HuH-7 (cell line): ENCODE measurements at regions not wholly inside any gene's neighbourhood (a gene's known extent, or its start where the extent isn't known, plus 50 kb on each side); places are given as distances from the start of the nearest gene placed in this dataset.
"Not testable (repeated sequence)": the region's sequence is repeated elsewhere in the genome, so short reads cannot be mapped to it uniquely, and the experiment has no call there.

Source experiments
- DNase-seq: peaks from one replicate; pipeline ENCODE4 v3.0.0; 2011; ENCODE audit warnings: low spot score

- DNase-seq, result no peak
Observed at GRCh38 chr14:23694949-23695663, 58.9 kb downstream of the DHRS2 start.

- DNase-seq, result no peak
Observed at GRCh38 chr14:23695664-23695999, 59.5 kb downstream of the DHRS2 start.

- no peak for DNase-seq
Observed at GRCh38 chr14:23696701-23697239, 60.6 kb downstream of the DHRS2 start.

GRCh38 chr14:23697680-23698079, 61.5 kb downstream of the DHRS2 start:
- DNase-seq, result no peak

GRCh38 chr14:23702656-23703426, 66.7 kb downstream of the DHRS2 start:
- no peak for DNase-seq

- no peak for DNase-seq
Observed at GRCh38 chr14:23704890-23705289, 68.7 kb downstream of the DHRS2 start.

GRCh38 chr14:23707415-23707814, 71.3 kb downstream of the DHRS2 start:
- DNase-seq, result no peak

- DNase-seq, result no peak
Observed at GRCh38 chr14:23708343-23708742, 72.2 kb downstream of the DHRS2 start.

GRCh38 chr14:23709923-23710322, 73.8 kb downstream of the DHRS2 start:
- no peak for DNase-seq

- no peak for DNase-seq
Observed at GRCh38 chr14:23712287-23712686, 76.1 kb downstream of the DHRS2 start.

- no peak for DNase-seq
Observed at GRCh38 chr14:23719225-23719985, 83.2 kb downstream of the DHRS2 start.

- DNase-seq, result no peak
Observed at GRCh38 chr14:23722675-23723074, 86.5 kb downstream of the DHRS2 start.

- DNase-seq, result no peak
Observed at GRCh38 chr14:23723911-23724310, 87.7 kb downstream of the DHRS2 start.

GRCh38 chr14:23725528-23725927, 89.4 kb downstream of the DHRS2 start:
- DNase-seq, result no peak

- no peak for DNase-seq
Observed at GRCh38 chr14:23725980-23726710, 90.0 kb downstream of the DHRS2 start.

- DNase-seq, result peak; percentile 72
Observed at GRCh38 chr14:23727566-23728335, 91.6 kb downstream of the DHRS2 start.

GRCh38 chr14:23728791-23729190, 92.6 kb downstream of the DHRS2 start:
- no peak for DNase-seq

- peak; percentile 35 for DNase-seq
Observed at GRCh38 chr14:23729720-23730387, 93.7 kb downstream of the DHRS2 start.

- no peak for DNase-seq
Observed at GRCh38 chr14:23735394-23735793, 99.2 kb downstream of the DHRS2 start.

- DNase-seq, result not testable (repeated sequence)
Observed at GRCh38 chr14:23744368-23744767, 108.2 kb downstream of the DHRS2 start.

GRCh38 chr14:23750357-23750756, 114.2 kb downstream of the DHRS2 start:
- DNase-seq, result no peak
